ENCODE measurements at regions not wholly inside any gene's neighbourhood (a gene's known extent, or its start where the extent isn't known, plus 50 kb on each side); places are given as distances from the start of the nearest gene placed in this dataset.

DNA sequence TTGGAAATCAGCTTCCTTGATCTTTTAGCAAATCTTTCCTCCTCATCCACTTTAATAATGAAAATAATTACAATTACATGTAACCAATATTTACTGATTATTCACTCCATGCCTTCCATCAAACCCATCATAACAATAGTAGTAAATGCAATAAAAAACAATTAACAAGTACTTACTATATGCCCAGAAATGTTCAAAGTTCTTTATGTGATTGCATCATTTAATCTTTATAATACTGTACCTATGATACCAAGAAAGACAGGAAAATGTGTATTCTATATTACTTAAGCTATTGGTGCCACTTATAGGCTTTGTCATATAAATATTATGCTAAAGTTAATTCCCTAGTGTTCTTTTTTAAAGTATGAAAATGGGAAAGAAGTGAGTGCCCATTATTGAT is 210.2 kb upstream of the PKDCC start:
- TF ChIP-seq, protein P1, sequence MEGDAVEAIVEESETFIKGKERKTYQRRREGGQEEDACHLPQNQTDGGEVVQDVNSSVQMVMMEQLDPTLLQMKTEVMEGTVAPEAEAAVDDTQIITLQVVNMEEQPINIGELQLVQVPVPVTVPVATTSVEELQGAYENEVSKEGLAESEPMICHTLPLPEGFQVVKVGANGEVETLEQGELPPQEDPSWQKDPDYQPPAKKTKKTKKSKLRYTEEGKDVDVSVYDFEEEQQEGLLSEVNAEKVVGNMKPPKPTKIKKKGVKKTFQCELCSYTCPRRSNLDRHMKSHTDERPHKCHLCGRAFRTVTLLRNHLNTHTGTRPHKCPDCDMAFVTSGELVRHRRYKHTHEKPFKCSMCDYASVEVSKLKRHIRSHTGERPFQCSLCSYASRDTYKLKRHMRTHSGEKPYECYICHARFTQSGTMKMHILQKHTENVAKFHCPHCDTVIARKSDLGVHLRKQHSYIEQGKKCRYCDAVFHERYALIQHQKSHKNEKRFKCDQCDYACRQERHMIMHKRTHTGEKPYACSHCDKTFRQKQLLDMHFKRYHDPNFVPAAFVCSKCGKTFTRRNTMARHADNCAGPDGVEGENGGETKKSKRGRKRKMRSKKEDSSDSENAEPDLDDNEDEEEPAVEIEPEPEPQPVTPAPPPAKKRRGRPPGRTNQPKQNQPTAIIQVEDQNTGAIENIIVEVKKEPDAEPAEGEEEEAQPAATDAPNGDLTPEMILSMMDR (conservative IDR thresholded peaks at IDR 0.05): no peak
- TF ChIP-seq EZH2 (IDR thresholded peaks at IDR 0.05; ENCODE audit: low read depth): no peak

Data from PC-9 (cell line).